AG08395 (cell line): ENCODE measurements at regions not wholly inside any gene's neighbourhood (a gene's known extent, or its start where the extent isn't known, plus 50 kb on each side); places are given as distances from the start of the nearest gene placed in this dataset.
A peak's percentile ranks its signal among the peaks of the same experiment; 100 is the strongest.

Source experiments
- DNase-seq: peaks from one replicate; pipeline ENCODE4 v3.0.0; 2012; ENCODE audit warnings: mixed read lengths, low spot score

- no peak for DNase-seq
Measured at GRCh38 chr14:94994245-94994644, 163.1 kb downstream of the DICER1 start.

DNA sequence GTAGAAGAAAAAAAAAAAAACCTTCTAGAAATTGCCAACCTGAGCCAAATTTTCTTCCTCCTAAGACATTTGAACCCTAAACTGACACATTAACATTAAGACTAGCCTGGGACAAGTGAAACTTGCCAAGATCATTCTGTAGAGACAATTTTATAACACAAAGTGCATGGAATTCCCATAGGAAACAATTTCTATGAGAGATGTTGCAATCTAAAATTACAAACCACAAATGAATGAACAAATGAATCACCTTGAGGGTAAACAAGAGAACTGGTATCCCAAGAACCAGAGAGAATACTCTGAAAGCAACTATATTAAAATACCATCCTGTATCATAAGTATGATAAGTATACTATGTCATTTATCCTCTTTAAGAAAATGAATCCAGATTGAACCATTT lies 165.3 kb downstream of the DICER1 start:
- DNase-seq = peak; percentile 27

GRCh38 chr14:94989946-94990345 lies 167.4 kb downstream of the DICER1 start:
- no peak for DNase-seq

GRCh38 chr14:94989417-94989816 lies 167.9 kb downstream of the DICER1 start:
- no peak for DNase-seq

GRCh38 chr14:94987409-94987808 lies 169.9 kb downstream of the DICER1 start:
- DNase-seq = no peak

DNA sequence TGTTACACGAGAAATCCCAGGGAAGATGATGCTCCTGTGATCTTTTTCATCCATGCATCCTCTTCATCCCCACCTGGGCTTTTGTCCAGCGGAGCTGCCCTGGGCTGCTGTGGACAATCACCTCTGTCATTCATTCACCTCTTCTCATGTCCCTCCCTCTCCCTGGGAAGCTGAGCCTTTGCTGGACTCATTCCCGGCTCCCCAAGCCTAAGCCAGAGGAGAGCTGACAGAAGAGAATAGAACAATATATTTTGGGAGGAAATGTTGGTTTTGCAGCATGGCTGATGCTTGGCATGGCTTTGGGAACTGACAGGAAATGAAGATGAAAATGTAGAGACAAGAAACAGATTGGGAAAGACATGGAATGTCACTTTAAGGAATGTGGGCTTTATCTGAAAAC lies 177.4 kb downstream of the DICER1 start:
- no peak for DNase-seq

DNA sequence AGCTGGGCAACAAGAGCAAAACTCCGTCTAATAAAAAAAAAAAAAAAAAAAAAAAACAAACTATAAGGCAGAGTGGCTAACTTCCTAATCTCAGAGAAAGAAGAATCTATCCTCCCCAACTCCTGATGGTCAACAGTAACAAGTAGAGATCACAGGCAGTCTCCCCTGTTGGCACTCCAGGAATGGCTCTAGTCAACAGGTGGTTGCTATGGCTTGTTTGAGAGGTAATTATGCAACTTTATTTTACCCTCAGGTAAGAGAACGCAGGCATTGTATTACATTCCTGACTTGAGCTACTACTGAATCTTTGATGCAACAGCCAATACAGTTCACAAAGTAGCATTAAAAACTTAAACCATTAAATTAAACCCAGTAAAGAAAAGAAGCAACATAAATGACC lies 180.3 kb downstream of the DICER1 start:
- DNase-seq = no peak

DNA sequence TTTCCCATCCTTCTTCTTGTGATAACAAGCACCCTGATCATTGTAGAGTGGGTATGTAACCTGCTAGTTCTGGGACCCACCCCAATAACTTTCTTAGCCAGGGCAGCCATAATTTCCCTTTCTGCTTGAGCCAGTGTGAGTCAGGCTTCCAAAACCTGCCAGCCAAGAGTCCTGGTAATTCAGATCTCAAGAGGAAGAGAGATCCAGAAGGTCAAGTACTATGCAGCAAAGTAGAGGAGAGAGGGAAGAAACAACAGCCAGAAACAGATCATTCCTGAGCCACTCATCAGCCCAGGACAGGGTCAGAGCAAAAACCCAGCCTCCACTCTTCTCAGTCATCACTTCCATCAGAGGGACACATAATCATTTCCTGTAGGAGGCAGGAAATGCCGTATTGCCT lies 182.0 kb downstream of the DICER1 start:
- DNase-seq = no peak

DNA sequence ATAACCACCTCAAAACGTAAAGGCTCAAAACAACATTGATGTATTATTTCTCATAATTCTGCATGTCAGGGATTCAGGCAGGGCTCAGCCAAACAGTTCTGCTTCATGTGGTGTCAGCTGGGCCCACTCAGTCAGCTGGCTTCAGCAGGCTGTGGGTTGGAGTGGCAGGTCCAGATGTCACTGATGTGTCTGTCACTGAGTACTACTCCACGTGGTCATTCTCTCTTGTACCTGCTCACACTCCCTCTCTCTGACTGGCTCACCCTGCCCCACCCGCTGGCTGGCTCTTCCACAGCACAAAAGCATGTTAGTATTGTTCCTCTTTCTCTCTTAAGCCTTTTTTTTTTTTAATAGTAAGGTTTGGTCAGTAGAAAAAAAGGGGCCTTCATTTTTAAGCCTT lies 182.4 kb downstream of the DICER1 start:
- DNase-seq = no peak

- no peak for DNase-seq
Measured at GRCh38 chr14:94974422-94974821, 182.9 kb downstream of the DICER1 start.

DNA sequence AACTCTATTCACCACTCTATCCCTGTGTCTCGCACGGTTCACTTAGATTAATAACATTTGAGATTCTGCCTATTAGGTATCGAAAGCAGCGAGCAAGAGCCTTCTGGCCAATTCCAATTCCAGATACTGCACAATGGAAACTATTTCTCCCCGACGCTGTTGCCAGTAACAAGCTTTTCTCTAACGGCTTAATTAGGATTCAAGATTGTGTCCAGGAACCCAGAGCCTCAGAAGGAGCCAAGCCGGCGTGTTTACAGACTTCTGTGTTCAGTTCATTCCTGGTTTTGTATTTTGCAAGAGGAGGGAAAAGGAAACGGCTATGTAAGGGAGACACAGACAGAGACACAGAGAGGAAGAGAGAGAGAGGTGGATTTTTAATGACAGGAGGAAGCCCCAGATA lies 185.6 kb downstream of the DICER1 start:
- DNase-seq = peak; percentile 33

DNA sequence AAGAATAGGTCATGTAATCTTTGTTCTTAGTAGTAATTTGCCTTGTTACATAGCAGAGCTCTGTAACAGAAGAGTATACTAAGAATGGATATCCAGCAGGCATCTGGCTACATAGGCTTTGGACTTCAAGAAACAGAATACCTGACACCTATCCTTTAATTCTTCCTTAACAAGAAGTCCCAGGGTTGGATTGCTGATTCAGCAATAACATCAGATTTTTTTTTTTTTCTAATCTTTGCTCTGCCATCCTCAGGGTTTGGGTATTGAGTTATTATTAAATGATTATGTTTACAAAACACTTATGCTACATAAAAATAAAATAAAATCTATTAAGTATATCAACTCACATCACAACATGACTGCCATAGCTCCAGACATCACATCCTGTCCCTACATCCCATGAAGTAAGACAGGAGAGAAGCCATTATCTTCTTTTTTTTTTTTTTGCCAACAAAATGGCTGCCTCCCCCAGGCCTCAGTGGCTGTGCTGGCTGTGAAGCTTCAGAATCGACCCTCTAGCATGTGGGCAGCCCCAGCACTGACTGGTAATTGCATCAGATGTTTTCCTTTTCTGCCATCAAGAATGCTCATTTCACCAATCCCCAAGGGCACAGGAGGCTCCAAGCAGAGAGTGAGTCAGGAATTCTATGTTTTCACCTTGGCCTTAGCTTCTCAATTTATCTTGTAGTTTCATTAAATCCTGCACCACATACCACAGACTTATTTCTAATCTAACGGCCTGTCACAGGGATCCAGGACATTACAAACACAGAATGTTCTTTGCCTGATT lies 186.2 kb downstream of the DICER1 start:
- DNase-seq = peak; percentile 39

DNA sequence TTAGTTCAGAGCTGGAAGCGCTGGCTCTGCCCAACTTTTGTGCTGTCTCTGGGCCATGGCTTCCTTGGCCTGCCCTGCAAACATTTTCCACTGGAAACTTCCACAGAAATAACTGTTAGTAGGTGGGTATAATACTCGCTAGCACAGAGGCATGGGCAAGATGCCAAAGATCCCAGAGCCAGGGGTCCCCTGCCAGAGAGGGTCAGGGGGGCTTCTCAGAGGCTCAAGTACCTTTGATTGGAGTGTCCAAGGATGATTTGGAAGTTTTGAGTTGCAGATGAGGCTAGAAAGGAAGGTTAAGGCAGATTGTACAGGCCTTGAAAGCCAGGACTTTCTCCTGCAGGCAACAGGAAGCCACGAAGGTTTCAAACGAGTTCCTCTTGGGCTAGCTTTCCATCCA lies 187.6 kb downstream of the DICER1 start:
- DNase-seq = no peak

DNA sequence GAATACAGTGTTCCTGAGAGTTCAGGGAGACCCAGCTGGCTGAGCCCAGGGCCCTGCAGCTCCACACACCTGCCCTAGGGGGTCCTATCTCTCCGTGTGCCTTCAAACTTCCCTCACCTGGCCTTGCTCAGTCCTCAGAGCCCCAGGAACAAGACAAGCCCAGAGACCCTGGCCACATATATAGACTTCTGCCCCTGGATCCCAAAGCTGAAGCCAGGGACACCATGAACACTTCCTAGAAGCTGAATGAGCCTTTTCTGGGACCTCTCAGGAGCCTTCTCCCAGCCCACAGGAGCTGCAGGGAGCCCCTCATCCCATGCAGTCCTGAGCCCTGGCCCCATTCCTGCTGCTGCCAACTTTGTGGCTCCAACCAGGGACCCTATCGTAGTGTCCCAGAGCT lies 190.5 kb downstream of the DICER1 start:
- no peak for DNase-seq

DNA sequence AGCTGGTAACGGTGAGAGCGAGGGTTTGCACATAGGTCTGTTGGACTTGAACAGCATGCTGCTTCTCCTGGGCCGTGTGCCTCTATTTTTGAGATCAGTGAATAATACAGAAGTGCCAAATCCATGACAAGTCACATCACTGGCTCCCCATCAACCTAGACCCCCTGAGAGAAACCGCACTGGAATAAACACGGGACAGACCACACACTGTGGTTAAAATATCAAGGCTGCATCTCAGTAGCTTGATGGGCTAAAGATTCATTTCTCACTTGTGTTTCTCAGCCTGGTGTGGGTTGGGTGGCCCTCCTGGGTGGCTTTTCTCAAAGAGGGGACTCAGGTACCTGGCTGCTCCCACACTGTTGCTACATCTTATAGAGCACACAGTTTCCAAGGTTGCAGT lies 191.0 kb downstream of the DICER1 start:
- DNase-seq = no peak

DNA sequence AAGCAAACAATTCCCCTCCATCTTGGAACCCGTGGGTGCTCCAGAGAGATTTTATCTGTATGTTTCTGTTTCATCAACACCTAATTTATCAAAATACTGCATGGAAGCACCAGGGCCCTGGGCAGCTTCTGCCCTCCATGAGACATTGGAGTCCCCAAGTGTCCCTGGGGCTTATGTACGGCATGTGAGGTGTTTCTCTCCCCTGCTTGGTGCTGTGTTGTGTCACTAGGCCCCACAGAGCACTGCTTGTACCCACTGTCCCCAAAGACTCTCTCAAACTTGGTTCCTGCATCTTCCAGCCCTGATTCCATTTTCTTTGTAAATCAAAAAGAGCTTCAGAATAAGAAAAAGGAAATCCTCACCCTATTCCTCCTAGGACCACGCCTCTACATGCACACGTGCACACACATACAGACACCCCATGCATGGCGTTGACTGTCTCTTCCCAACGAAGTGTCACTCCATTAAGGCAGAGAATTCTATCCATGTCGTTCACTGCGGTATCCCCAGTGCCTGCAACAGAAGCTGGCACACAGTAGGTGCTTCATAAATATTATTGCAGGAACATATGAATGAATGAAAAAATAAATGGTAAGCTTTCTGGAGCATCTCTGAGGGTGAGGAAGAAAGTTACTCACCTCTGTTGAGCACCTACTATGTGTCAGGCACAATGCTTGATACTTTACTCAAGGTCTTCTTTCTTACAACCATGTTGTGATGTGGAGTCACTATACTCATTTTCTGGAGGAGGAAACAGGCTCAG lies 191.6 kb downstream of the DICER1 start:
- DNase-seq = no peak

- no peak for DNase-seq
Measured at GRCh38 chr14:94964931-94965330, 192.4 kb downstream of the DICER1 start.

DNA sequence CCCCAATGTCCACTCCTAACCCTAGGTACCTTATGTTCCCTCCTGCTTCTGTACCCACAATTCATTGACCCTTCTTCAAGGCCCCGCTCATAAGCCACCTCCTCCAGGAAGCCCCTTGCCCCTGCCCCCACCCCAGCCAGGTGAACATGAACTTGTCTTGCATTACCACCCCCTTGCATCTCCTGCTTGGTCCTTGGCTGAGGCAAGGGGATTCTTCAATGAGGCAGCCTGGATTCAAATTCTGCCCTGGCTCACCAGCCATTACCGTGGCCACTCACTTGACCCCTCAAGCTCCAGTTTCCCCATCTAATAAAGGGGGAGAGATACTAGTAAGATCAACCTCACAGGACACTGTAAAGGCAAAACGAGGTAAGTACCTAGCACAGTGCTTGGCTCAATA lies 193.1 kb downstream of the DICER1 start:
- no peak for DNase-seq

- DNase-seq = no peak
Measured at GRCh38 chr14:94963051-94963450, 193.1 kb upstream of the GSC start.

GRCh38 chr14:94962166-94962575 lies 192.3 kb upstream of the GSC start:
- DNase-seq = no peak

DNA sequence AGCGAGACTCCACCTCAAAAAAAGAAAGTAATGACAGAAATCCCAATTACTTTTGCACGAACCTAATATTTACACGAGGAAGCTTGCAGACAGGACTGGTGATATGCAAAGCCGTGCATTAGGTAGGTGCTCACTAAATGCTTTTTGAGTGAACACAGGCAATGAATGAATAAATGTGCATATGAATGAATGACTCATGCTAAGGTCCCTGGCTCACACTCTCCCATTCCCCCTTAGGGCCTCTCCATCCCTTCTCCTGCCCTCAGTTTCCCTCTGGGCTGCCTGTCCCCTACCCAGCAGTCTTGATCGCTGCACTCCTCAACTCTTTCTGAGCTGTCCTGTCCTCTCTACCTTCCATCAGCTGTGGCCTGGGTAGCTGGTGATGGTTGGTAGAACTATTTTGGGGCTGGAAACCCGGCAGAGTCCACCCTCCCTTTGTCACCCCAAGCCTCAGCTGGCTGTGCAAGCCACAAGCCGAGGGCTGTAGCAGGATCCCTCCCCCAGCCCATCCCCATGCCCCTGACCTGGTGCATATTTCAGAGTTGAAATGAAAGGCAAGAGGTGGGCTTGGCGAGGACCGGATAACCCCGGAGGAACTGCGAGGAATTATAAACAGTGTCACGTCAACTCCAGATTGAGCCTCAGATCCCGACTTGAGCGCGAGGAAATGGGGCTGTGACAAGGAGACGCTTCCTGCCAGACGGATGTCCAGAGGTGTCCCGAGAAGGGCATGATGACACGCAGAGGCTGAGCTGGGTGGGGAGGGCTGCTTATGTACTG lies 191.7 kb upstream of the GSC start:
- no peak for DNase-seq

GRCh38 chr14:94960285-94961001 lies 190.5 kb upstream of the GSC start:
- no peak for DNase-seq
